Nephron progenitor cell (in vitro differentiated cells): ENCODE measurements at regions not wholly inside any gene's neighbourhood (a gene's known extent, or its start where the extent isn't known, plus 50 kb on each side); places are given as distances from the start of the nearest gene placed in this dataset.
A peak's percentile ranks its signal among the peaks of the same experiment; 100 is the strongest.

ENCODE experiments used
- DNase-seq: peaks from one replicate; pipeline ENCODE4 v3.0.0; 2021
- H3K27ac Mint-ChIP-seq: 2 replicates; pipeline ENCODE4 v1.8.0; 2021; ENCODE audit warnings: mild to moderate bottlenecking, moderate library complexity, mixed read lengths
- H3K27me3 Mint-ChIP-seq: 2 replicates; pipeline ENCODE4 v1.8.0; 2021; ENCODE audit warnings: mild to moderate bottlenecking, low read depth, mixed read lengths; ENCODE audit not compliant: poor library complexity
- H3K36me3 Mint-ChIP-seq: 2 replicates; pipeline ENCODE4 v1.8.0; 2021; ENCODE audit warnings: low read depth, mixed read lengths
- H3K4me1 Mint-ChIP-seq: 2 replicates; pipeline ENCODE4 v1.8.0; 2021; ENCODE audit warnings: mixed read lengths
- H3K4me3 Mint-ChIP-seq: 2 replicates; pipeline ENCODE4 v1.8.0; 2021; ENCODE audit warnings: mild to moderate bottlenecking, moderate library complexity, mixed read lengths
- H3K9me3 Mint-ChIP-seq: 2 replicates; pipeline ENCODE4 v1.8.0; 2021; ENCODE audit warnings: mild to moderate bottlenecking, moderate library complexity, mixed read lengths
- TF ChIP-seq, protein P1 (sequence below): fragments of 200-600 bp; sonication (generic); IDR thresholded peaks from 2 replicates; pipeline ENCODE4 v1.5.0; 2021; ENCODE audit warnings: antibody characterized with exemption

DNA sequence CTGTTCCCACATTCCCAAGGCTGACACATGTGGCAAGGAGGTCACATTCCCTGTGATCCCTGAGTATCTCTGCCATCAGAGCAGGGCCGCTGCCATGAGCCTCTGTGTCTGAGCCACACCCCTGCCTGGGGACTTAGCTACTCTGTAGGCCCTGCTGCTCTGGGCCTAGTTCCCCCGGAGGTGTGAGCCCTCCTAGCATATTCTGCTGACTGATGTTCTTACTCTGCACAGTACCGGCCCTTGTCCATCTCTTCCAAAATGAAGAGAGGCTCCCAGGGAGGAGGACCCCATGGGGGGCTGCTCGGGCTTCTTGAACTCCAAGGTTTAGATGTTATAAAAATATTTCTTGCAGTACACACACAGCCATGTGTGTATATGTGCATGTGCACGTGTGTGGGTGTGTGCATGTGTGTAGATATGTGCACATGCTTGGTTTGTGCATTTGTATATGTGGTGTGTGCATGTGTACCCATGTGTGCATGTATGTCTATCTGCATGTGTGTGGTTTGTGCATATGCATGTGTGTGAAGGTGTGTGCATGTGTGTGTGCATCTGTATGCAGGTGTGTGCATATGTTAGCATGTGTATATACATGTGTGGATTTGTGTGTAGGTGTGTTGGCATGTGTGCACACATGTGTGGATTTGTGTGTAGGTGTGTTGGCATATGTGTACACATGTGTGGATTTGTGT is 101.2 kb downstream of the ERMARD start:
- peaks cover 10% of the 10 kb centered on the region for H3K27me3 Mint-ChIP-seq
- H3K9me3 Mint-ChIP-seq, result peaks cover 19% of the 10 kb centered on the region
- H3K27ac Mint-ChIP-seq, result peak overlapping the region; percentile 98
- H3K4me3 Mint-ChIP-seq, result no peak overlapping the region
- TF ChIP-seq, protein P1, sequence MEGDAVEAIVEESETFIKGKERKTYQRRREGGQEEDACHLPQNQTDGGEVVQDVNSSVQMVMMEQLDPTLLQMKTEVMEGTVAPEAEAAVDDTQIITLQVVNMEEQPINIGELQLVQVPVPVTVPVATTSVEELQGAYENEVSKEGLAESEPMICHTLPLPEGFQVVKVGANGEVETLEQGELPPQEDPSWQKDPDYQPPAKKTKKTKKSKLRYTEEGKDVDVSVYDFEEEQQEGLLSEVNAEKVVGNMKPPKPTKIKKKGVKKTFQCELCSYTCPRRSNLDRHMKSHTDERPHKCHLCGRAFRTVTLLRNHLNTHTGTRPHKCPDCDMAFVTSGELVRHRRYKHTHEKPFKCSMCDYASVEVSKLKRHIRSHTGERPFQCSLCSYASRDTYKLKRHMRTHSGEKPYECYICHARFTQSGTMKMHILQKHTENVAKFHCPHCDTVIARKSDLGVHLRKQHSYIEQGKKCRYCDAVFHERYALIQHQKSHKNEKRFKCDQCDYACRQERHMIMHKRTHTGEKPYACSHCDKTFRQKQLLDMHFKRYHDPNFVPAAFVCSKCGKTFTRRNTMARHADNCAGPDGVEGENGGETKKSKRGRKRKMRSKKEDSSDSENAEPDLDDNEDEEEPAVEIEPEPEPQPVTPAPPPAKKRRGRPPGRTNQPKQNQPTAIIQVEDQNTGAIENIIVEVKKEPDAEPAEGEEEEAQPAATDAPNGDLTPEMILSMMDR, result no peak
- peaks cover 45% of the 10 kb centered on the region for H3K4me1 Mint-ChIP-seq
- H3K36me3 Mint-ChIP-seq, result no peaks in the 10 kb centered on the region
- DNase-seq, result no peak

DNA sequence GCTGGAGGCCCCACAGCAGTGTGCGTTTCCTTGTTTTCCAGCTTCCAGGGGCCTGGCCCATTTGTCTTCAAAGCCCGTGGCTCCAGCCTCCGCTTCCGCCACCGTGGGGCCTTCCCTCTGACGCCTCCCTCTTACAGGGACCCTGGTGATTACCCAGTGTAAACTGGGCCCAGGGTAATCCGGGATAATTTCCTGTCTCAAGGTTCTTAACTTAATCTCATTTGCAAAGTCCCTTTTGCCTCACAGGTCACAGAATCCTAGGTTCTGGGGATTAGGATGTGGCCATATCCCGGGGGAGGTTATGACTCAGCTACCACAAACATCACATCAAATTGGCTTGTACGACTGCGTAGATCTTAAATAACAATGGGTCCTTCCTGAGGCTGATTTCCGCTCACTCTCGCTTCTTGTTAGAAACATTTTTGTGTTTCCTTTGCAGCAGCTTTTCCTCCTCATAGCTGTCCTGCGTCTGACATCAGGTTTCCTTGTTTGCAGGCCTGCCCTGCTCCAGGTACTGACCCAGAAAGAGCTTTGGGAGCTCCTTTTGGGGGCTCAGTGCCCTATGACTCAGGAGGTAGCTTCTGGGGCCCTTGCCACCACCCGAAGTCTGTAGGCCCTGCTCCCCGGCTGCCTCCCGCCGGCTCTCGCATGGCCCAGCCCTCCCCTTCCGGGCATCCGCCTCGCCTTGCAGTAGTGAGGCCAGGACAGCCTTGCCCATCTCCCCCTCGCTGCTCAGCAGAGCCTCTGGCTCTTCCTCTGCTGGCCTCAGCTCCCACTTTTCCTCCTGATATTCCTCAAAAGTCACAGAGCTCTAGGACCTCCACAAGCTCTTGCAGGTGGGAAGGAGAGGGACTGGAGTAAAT is 100.5 kb downstream of the ERMARD start:
- H3K27me3 Mint-ChIP-seq, result peaks cover 13% of the 10 kb centered on the region
- H3K36me3 Mint-ChIP-seq, result no peaks in the 10 kb centered on the region
- H3K9me3 Mint-ChIP-seq, result peaks cover 11% of the 10 kb centered on the region
- DNase-seq, result no peak
- H3K4me3 Mint-ChIP-seq, result no peak overlapping the region
- peak overlapping the region; percentile 98 for H3K27ac Mint-ChIP-seq
- peaks cover 53% of the 10 kb centered on the region for H3K4me1 Mint-ChIP-seq
- TF ChIP-seq, protein P1, result no peak

- Mint-ChIP-seq H3K27me3 (peaks cover 13% of the 10 kb centered on the region), H3K4me3 (no peak overlapping the region), H3K36me3 (no peaks in the 10 kb centered on the region), H3K27ac (peak overlapping the region; percentile 16), H3K4me1 (peaks cover 55% of the 10 kb centered on the region), H3K9me3 (peaks cover 4% of the 10 kb centered on the region)
- TF ChIP-seq, protein P1, result no peak
- DNase-seq, result no peak
These were observed 99.3 kb downstream of the ERMARD start for GRCh38 chr6:169850746-169851145.

DNA sequence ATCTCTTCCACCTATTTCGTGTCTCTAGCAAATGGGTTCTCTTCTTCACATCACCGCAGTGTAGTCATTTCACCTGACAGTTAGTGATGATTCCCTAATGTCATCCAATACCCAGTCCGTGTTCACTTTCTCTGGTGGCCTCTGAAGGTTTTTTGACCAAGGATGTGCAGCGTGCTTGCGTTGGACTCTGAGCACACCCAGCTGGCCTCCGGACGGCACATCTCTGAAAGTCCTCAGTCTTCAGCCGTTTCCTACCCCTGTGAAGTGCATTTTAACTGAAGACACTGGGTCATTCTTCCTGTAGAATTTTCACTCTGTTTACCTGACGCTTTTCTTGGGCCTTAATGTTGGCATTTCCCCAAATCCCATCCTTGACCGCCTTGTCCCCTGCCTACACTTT is 98.7 kb downstream of the ERMARD start:
- no peak for DNase-seq
- H3K4me3 Mint-ChIP-seq, result no peak overlapping the region
- no peaks in the 10 kb centered on the region for H3K9me3 Mint-ChIP-seq
- H3K27me3 Mint-ChIP-seq, result peaks cover 17% of the 10 kb centered on the region
- H3K36me3 Mint-ChIP-seq, result no peaks in the 10 kb centered on the region
- peak overlapping the region; percentile 34 for H3K27ac Mint-ChIP-seq
- TF ChIP-seq, protein P1, result no peak
- H3K4me1 Mint-ChIP-seq, result peaks cover 55% of the 10 kb centered on the region

GRCh38 chr6:169849396-169849795 is 98.0 kb downstream of the ERMARD start:
- H3K9me3 Mint-ChIP-seq, result no peaks in the 10 kb centered on the region
- no peak overlapping the region for H3K27ac Mint-ChIP-seq
- H3K36me3 Mint-ChIP-seq, result no peaks in the 10 kb centered on the region
- TF ChIP-seq, protein P1, result no peak
- H3K4me3 Mint-ChIP-seq, result no peak overlapping the region
- peaks cover 17% of the 10 kb centered on the region for H3K27me3 Mint-ChIP-seq
- no peak for DNase-seq
- peaks cover 57% of the 10 kb centered on the region for H3K4me1 Mint-ChIP-seq
